GM10266 (cell line): ENCODE measurements at regions not wholly inside any gene's neighbourhood (a gene's known extent, or its start where the extent isn't known, plus 50 kb on each side); places are given as distances from the start of the nearest gene placed in this dataset.
"Not testable (repeated sequence)": the region's sequence is repeated elsewhere in the genome, so short reads cannot be mapped to it uniquely, and the experiment has no call there.

Source experiments
- DNase-seq: peaks from one replicate; pipeline ENCODE4 v3.0.0; 2012; ENCODE audit errors: extremely low spot score
- CTCF ChIP-seq: IDR thresholded peaks from 2 replicates; pipeline ENCODE4 v1.5.1; 2012; ENCODE audit warnings: mild to moderate bottlenecking, low read depth; ENCODE audit not compliant: control insufficient read depth, insufficient read depth; ENCODE audit errors: missing control alignments

GRCh38 chr5:21574961-21575360 lies 1278.2 kb downstream of the CDH12 start:
- DNase-seq = no peak
- TF ChIP-seq CTCF = no peak

- TF ChIP-seq CTCF = no peak
- no peak for DNase-seq
Observed at GRCh38 chr5:21574438-21574837, 1278.7 kb downstream of the CDH12 start.

- TF ChIP-seq CTCF = no peak
- DNase-seq = no peak
Observed at GRCh38 chr5:21573416-21574314, 1279.5 kb downstream of the CDH12 start.

GRCh38 chr5:21571196-21571595 lies 1281.9 kb downstream of the CDH12 start:
- not testable (repeated sequence) for DNase-seq

GRCh38 chr5:21559109-21559508 lies 1294.0 kb downstream of the CDH12 start:
- not testable (repeated sequence) for DNase-seq

GRCh38 chr5:21552263-21552662 lies 1300.9 kb downstream of the CDH12 start:
- DNase-seq = not testable (repeated sequence)

GRCh38 chr5:21550916-21551315 lies 1302.2 kb downstream of the CDH12 start:
- DNase-seq = not testable (repeated sequence)

GRCh38 chr5:21547656-21548055 lies 1305.5 kb downstream of the CDH12 start:
- not testable (repeated sequence) for DNase-seq

- not testable (repeated sequence) for DNase-seq
Observed at GRCh38 chr5:21535114-21535513, 1318.0 kb downstream of the CDH12 start.

- not testable (repeated sequence) for DNase-seq
Observed at GRCh38 chr5:21521157-21521556, 1332.0 kb downstream of the CDH12 start.

GRCh38 chr5:21496926-21497325 lies 1356.2 kb downstream of the CDH12 start:
- DNase-seq = not testable (repeated sequence)

- DNase-seq = not testable (repeated sequence)
Observed at GRCh38 chr5:21496056-21496455, 1357.1 kb downstream of the CDH12 start.

- not testable (repeated sequence) for DNase-seq
Observed at GRCh38 chr5:21495235-21495634, 1357.9 kb downstream of the CDH12 start.

- not testable (repeated sequence) for DNase-seq
Observed at GRCh38 chr5:21494033-21494432, 1359.1 kb downstream of the CDH12 start.

GRCh38 chr5:21491182-21491581 lies 1362.0 kb downstream of the CDH12 start:
- not testable (repeated sequence) for DNase-seq

- not testable (repeated sequence) for DNase-seq
Observed at GRCh38 chr5:21488828-21489227, 1364.3 kb downstream of the CDH12 start.
